ENCODE measurements at regions not wholly inside any gene's neighbourhood (a gene's known extent, or its start where the extent isn't known, plus 50 kb on each side); places are given as distances from the start of the nearest gene placed in this dataset.

DNA sequence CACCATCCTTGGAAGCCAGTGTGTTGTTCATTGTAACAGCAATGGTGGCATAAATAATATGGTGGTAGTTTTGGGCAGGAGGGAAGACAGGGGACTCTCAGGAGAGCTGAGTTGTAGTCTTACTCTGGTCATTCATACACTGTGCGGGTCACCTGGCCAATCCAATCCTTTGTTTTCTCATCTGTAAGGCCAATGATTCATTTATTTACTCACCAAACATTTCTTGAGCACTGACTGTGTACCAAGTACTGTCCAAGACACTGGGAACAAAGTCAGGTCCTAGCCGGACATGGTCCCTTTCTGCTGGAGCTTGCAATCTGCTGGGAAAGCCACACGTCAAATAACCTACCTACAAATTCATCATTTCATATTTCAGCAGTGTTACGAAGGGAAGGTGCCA is 302.7 kb downstream of the CYP26B1 start:
- TF ChIP-seq, protein P1, sequence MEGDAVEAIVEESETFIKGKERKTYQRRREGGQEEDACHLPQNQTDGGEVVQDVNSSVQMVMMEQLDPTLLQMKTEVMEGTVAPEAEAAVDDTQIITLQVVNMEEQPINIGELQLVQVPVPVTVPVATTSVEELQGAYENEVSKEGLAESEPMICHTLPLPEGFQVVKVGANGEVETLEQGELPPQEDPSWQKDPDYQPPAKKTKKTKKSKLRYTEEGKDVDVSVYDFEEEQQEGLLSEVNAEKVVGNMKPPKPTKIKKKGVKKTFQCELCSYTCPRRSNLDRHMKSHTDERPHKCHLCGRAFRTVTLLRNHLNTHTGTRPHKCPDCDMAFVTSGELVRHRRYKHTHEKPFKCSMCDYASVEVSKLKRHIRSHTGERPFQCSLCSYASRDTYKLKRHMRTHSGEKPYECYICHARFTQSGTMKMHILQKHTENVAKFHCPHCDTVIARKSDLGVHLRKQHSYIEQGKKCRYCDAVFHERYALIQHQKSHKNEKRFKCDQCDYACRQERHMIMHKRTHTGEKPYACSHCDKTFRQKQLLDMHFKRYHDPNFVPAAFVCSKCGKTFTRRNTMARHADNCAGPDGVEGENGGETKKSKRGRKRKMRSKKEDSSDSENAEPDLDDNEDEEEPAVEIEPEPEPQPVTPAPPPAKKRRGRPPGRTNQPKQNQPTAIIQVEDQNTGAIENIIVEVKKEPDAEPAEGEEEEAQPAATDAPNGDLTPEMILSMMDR (conservative IDR thresholded peaks at IDR 0.05; ENCODE audit: low read depth, low read length), result no peak
- no peak for TF ChIP-seq EZH2 (IDR thresholded peaks at IDR 0.05; ENCODE audit: borderline replicate concordance, low read depth, low read length, poor library complexity, severe bottlenecking)

All from A673 (cell line).